K562 (cell line): ENCODE measurements at regions not wholly inside any gene's neighbourhood (a gene's known extent, or its start where the extent isn't known, plus 50 kb on each side); places are given as distances from the start of the nearest gene placed in this dataset.
A peak's percentile ranks its signal among the peaks of the same experiment; 100 is the strongest.

Source experiments
- ATF7 ChIP-seq: fragments of 450-650 bp; IDR thresholded peaks from 2 replicates; pipeline ENCODE4 v1.7.1; 2014; ENCODE audit warnings: mild to moderate bottlenecking, moderate library complexity
- DACH1 ChIP-seq: fragments of 450-650 bp; IDR thresholded peaks from 2 replicates; pipeline ENCODE4 v1.6.1; 2018; ENCODE audit not compliant: partially characterized antibody
- MGA ChIP-seq: fragments of 450-650 bp; IDR thresholded peaks from 2 replicates; pipeline ENCODE4 v1.6.1; 2016; ENCODE audit warnings: mild to moderate bottlenecking, moderate library complexity
- NFE2 ChIP-seq: IDR thresholded peaks from 2 replicates; pipeline ENCODE4 v1.6.1; 2014; ENCODE audit warnings: antibody characterized with exemption, low read depth
- NFE2L1 ChIP-seq: fragments of 450-650 bp; IDR thresholded peaks from 2 replicates; pipeline ENCODE4 v1.6.1; 2016; ENCODE audit warnings: missing genetic modification characterization, low read depth, mild to moderate bottlenecking, missing compliant biosample characterization, moderate library complexity, borderline replicate concordance
- PHB ChIP-seq: fragments of 250-450 bp; sonication (Bioruptor Pico); IDR thresholded peaks from 2 replicates; pipeline ENCODE4 v1.5.0; 2021
- RBM25 ChIP-seq: fragments of 200-400 bp; formaldehyde crosslinking; IDR thresholded peaks from 2 replicates; pipeline ENCODE4 v1.6.1; 2018; ENCODE audit warnings: low read length, low read depth, moderate library complexity; ENCODE audit not compliant: severe bottlenecking
- RCOR1 ChIP-seq, 2 experiments: IDR thresholded peaks; 2 replicates each; pipeline ENCODE4 v1.6.1; 2012; ENCODE audit warnings: low read depth in 2 of 2, low read length in 2 of 2, borderline replicate concordance in 1 of 2, improper control_type of control experiment in 1 of 2
- TRIM28 ChIP-seq: fragments of 450-650 bp; IDR thresholded peaks from 2 replicates; pipeline ENCODE4 v1.6.1; 2017
- ZBED1 ChIP-seq: IDR thresholded peaks from 2 replicates; pipeline ENCODE4 v1.6.1; 2014
- ZBTB11 ChIP-seq, 3 experiments: fragments of 200-800 bp in 1 of 3; fragments of 250-450 bp in 1 of 3; fragments of 450-650 bp in 1 of 3; sonication (Bioruptor Pico) in 1 of 3; sonication (Bioruptor generic) in 1 of 3; formaldehyde crosslinking in 1 of 3; IDR thresholded peaks; 2 replicates each; pipeline versions ENCODE4 v1.6.1 to v1.8.0; 2016 to 2022; ENCODE audit warnings: mild to moderate bottlenecking in 2 of 3, missing genetic modification characterization in 2 of 3, missing compliant biosample characterization in 1 of 3, moderate library complexity in 1 of 3
- ZNF239 ChIP-seq: fragments of 250-450 bp; sonication (Bioruptor Pico); IDR thresholded peaks from 2 replicates; pipeline ENCODE4 v1.4.0; 2020; ENCODE audit warnings: mild to moderate bottlenecking

GRCh38 chr5:54743997-54744788 lies 226.6 kb downstream of the SNX18 start (continued):
- TF ChIP-seq MGA (peak; percentile 74), ZBED1 (no peak), ZBTB11 (CRISPR knock-in tag; IDR thresholded peaks at IDR 0.05) (peak in 1 of 3 experiments; percentile 58; a peak in 2 of 6 replicates), NFE2 (peak; percentile 99), TRIM28 (peak; percentile 67; the same call in 1 of the 2 replicates), DACH1 (peak; percentile 13), NFE2L1 (tag) (peak; percentile 94), RBM25 (no peak), PHB (CRISPR knock-in tag) (no peak), RCOR1 (IDR thresholded peaks at IDR 0.05; ENCODE audit: borderline replicate concordance in 1 of 2, low read depth in 2 of 2, low read length in 2 of 2) (peak in 1 of 2 experiments; percentile 90; a peak in 3 of 4 replicates), ATF7 (peak; percentile 66), ZNF239 (no peak; the same call in 1 of the 2 replicates)
